Suprapubic skin (tissue), 4 donors: ENCODE measurements at regions not wholly inside any gene's neighbourhood (a gene's known extent, or its start where the extent isn't known, plus 50 kb on each side); places are given as distances from the start of the nearest gene placed in this dataset.

Experiments
- DNase-seq, 2 donors: peaks; one replicate each; pipeline ENCODE4 v3.0.0-alpha.2; 2019; ENCODE audit warnings: low spot score in 2 of 2
- H3K27ac ChIP-seq: fragments of 200-600 bp; sonication (generic); one replicate; pipeline ENCODE4 v1.5.1; 2019
- H3K27me3 ChIP-seq: fragments of 200-600 bp; sonication (generic); one replicate; pipeline ENCODE4 v1.5.1; 2019
- H3K36me3 ChIP-seq: fragments of 200-600 bp; sonication (generic); one replicate; pipeline ENCODE4 v1.5.1; 2019
- H3K4me1 ChIP-seq: fragments of 200-600 bp; sonication (generic); one replicate; pipeline ENCODE4 v1.5.1; 2019
- H3K4me3 ChIP-seq: fragments of 200-600 bp; sonication (generic); one replicate; pipeline ENCODE4 v1.5.1; 2019; ENCODE audit warnings: mild to moderate bottlenecking
- H3K9me3 ChIP-seq: fragments of 200-600 bp; sonication (generic); one replicate; pipeline ENCODE4 v1.5.1; 2019
- EP300 ChIP-seq: sonication (generic); formaldehyde crosslinking; IDR thresholded peaks from one replicate; pipeline ENCODE4 v1.6.1; 2017; ENCODE audit warnings: antibody characterized with exemption
- POLR2A ChIP-seq, 2 donors: fragments of 450-650 bp; IDR thresholded peaks; one replicate each; pipeline ENCODE4 v1.6.1; 2017; ENCODE audit warnings: antibody characterized with exemption in 2 of 2, mild to moderate bottlenecking in 2 of 2, moderate library complexity in 2 of 2
- POLR2AphosphoS5 ChIP-seq, 3 donors: sonication (generic); formaldehyde crosslinking; IDR thresholded peaks; one replicate each; pipeline ENCODE4 v1.6.1; 2017; ENCODE audit warnings: antibody characterized with exemption in 3 of 3
- WGBS: methylation state at CpG from one replicate; pipeline ENCODE4 v1.1.5; 2018; 5-methylcytosine and 5-hydroxymethylcytosine counted together
- TF ChIP-seq, protein P1 (sequence below), 2 donors: fragments of 200-600 bp in 1 of 2; fragments of 450-650 bp in 1 of 2; sonication (generic) in 1 of 2; IDR thresholded peaks; one replicate each; pipeline ENCODE4 v1.5.1; 2016 to 2019; ENCODE audit warnings: antibody characterized with exemption in 2 of 2, mild to moderate bottlenecking in 1 of 2, moderate library complexity in 1 of 2

DNA sequence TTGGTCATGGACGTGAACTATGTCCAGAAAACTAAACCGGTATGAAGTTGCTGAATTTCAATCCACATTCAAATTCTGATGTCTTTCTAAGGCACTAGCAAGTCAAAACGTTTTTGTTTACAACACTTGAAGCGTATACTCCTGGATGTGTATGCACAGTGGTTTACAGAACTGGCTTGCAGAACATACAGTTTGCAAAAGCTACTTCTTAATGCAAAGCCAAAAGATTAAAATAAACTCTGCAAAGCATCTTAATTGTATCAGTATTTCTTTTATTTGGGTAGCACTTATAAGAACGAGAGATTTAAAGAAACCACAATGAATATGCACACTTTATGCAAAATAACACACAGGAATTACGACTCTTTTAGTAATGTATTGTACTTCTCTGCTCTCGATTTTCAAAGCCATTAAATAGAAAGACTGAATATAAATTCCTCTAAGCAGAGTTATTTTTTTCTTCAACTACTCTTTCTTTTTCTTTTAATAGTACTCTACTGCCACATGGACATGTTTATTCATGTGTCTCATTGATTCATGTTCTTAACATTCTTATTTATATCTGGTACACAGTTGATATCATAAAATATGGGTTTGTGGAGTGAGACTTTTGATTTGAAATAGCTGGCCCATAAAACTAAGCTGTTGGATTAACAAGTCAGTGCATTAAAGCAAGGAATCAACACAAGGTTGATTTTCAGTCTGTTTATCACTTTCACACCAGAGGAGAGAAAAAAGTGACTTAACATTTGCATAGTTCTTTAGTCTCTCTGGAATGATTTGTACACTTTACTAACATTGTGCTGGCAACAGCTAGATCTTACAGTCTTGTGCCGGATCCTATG is 189.4 kb upstream of the STEAP4 start:
- Histone ChIP-seq H3K9me3 (no peaks in the 10 kb centered on the region), H3K4me3 (no peak overlapping the region), H3K36me3 (no peaks in the 10 kb centered on the region), H3K27me3 (no peaks in the 10 kb centered on the region), H3K27ac (no peak overlapping the region), H3K4me1 (no peaks in the 10 kb centered on the region)
- WGBS, result 56% methylated on average over 8 of the region's 8 CpGs
- TF ChIP-seq, protein P1, sequence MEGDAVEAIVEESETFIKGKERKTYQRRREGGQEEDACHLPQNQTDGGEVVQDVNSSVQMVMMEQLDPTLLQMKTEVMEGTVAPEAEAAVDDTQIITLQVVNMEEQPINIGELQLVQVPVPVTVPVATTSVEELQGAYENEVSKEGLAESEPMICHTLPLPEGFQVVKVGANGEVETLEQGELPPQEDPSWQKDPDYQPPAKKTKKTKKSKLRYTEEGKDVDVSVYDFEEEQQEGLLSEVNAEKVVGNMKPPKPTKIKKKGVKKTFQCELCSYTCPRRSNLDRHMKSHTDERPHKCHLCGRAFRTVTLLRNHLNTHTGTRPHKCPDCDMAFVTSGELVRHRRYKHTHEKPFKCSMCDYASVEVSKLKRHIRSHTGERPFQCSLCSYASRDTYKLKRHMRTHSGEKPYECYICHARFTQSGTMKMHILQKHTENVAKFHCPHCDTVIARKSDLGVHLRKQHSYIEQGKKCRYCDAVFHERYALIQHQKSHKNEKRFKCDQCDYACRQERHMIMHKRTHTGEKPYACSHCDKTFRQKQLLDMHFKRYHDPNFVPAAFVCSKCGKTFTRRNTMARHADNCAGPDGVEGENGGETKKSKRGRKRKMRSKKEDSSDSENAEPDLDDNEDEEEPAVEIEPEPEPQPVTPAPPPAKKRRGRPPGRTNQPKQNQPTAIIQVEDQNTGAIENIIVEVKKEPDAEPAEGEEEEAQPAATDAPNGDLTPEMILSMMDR (IDR thresholded peaks at IDR 0.05), result no peak
- TF ChIP-seq EP300 (no peak), POLR2A (IDR thresholded peaks at IDR 0.05) (no peak), POLR2AphosphoS5 (IDR thresholded peaks at IDR 0.05) (no peak)
- DNase-seq, result no peak

DNA sequence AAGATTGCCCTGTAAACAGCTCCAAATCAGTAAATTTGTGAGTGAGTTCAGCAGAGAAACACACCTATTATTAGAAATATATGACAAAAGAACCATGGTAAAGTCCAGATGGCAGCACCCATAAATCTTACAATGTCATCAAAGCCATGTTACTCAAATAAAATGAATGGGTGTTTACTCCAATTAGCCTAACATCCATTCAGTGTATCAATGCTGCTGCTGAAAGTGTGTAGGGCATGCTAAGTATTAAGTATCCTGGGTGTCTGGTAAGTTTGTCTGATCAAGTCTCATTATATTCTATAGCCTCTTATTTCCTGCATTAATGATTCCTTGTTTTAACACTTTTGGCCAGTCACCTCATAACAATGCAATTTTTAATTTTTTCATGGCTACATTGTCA is 185.5 kb upstream of the STEAP4 start:
- Histone ChIP-seq H3K27ac (no peak overlapping the region), H3K27me3 (no peaks in the 10 kb centered on the region), H3K36me3 (no peaks in the 10 kb centered on the region), H3K4me1 (no peaks in the 10 kb centered on the region), H3K4me3 (no peak overlapping the region), H3K9me3 (no peaks in the 10 kb centered on the region)
- DNase-seq, result no peak
- no peak for TF ChIP-seq EP300
- no peak for TF ChIP-seq POLR2A (IDR thresholded peaks at IDR 0.05)
- TF ChIP-seq, protein P1 (IDR thresholded peaks at IDR 0.05), result no peak
- no peak for TF ChIP-seq POLR2AphosphoS5 (IDR thresholded peaks at IDR 0.05)

DNA sequence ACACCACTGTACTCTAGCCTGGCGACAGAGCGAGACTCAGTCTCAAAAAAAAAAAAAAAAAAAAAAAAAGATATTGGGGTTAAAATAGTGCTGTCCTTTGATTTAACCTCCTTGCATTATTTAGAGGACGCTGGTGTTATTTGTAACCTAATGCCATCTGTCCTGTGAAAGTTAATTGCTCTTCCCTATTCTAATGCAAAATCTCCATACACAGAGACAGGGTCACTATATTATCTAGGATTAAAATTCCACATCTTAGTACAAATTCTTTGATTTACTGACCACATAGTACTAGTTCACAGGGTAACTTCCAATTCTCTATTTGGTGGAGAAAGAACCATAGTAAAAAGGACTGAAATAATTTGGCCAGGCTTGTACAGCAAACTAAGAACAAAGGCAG is 184.2 kb upstream of the STEAP4 start:
- TF ChIP-seq POLR2A (IDR thresholded peaks at IDR 0.05), result no peak
- no peak for TF ChIP-seq POLR2AphosphoS5 (IDR thresholded peaks at IDR 0.05)
- TF ChIP-seq EP300, result no peak
- TF ChIP-seq, protein P1 (IDR thresholded peaks at IDR 0.05), result no peak
- no peaks in the 10 kb centered on the region for H3K9me3 ChIP-seq

DNA sequence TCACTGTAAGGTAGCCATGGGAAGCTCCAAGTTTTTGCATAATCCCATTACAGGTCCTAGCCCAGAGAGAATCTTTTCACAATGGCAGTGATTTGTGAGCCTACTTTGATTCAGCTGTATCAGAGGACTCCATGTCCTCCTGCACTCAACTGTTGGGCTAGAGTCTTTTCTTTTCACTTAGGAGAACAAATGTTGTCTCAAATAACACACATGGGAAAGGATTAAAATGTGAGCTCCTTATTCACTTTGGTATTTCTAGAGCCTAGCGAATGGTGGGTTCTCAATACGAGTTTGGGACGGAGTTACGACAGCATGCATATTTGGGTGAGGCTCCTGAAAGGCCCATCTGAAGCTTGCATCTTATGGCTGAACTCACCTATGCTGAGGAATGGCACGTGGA is 183.5 kb upstream of the STEAP4 start:
- no peaks in the 10 kb centered on the region for H3K9me3 ChIP-seq
- no peak overlapping the region for H3K4me3 ChIP-seq
- no peaks in the 10 kb centered on the region for H3K4me1 ChIP-seq
- WGBS, result 96% methylated on average over 5 of the region's 5 CpGs
- no peak overlapping the region for H3K27ac ChIP-seq
- DNase-seq, result no peak
- no peaks in the 10 kb centered on the region for H3K27me3 ChIP-seq
- no peak for TF ChIP-seq POLR2A (IDR thresholded peaks at IDR 0.05)
- TF ChIP-seq POLR2AphosphoS5 (IDR thresholded peaks at IDR 0.05), result no peak
- TF ChIP-seq, protein P1 (IDR thresholded peaks at IDR 0.05), result no peak
- TF ChIP-seq EP300, result no peak
- no peaks in the 10 kb centered on the region for H3K36me3 ChIP-seq

More for the DNA sequence above, 184.2 kb upstream of the STEAP4 start:
- Histone ChIP-seq H3K4me1 (no peaks in the 10 kb centered on the region), H3K27ac (no peak overlapping the region), H3K27me3 (no peaks in the 10 kb centered on the region), H3K36me3 (no peaks in the 10 kb centered on the region), H3K4me3 (no peak overlapping the region)
- no peak for DNase-seq
- WGBS, result 88% methylated on average over 3 of the region's 3 CpGs

DNA sequence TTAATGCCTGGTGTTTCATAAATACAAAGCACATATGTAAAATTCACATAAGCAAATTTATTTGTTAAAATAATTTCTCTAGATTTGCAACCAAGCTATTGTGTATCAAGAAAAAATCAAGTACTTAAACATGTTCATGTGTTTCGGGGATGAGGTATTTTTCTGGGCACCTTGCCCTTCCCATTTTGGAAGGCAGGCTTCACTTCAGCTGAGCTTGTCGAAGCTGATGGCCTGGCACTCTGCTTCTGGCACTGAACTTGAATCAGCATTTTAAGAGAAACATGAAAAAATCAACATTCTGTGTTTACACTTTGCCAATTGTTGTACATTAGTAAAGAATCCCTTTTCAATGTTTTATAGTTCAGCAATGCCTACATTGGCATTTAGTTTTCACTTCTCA is 179.1 kb upstream of the STEAP4 start:
- no peak for DNase-seq
- TF ChIP-seq, protein P1 (IDR thresholded peaks at IDR 0.05), result no peak
- TF ChIP-seq POLR2AphosphoS5 (IDR thresholded peaks at IDR 0.05), result no peak
- TF ChIP-seq EP300, result no peak
- no peak for TF ChIP-seq POLR2A (IDR thresholded peaks at IDR 0.05)
- H3K27me3 ChIP-seq, result no peaks in the 10 kb centered on the region
- WGBS, result 38% methylated on average over 2 of the region's 2 CpGs
- H3K27ac ChIP-seq, result no peak overlapping the region
- no peaks in the 10 kb centered on the region for H3K4me1 ChIP-seq
- H3K4me3 ChIP-seq, result no peak overlapping the region
- no peaks in the 10 kb centered on the region for H3K9me3 ChIP-seq
- no peaks in the 10 kb centered on the region for H3K36me3 ChIP-seq
